Activated naive CD8-positive, alpha-beta T cell treated with anti-CD3 and anti-CD28 coated beads for 36 hours (primary cell): ENCODE measurements at regions not wholly inside any gene's neighbourhood (a gene's known extent, or its start where the extent isn't known, plus 50 kb on each side); places are given as distances from the start of the nearest gene placed in this dataset.

Experiments
- DNase-seq: peaks from one replicate; pipeline ENCODE4 v3.0.0; 2021
- H3K27ac Mint-ChIP-seq: one replicate; pipeline ENCODE4 v1.8.0; 2022; ENCODE audit warnings: mild to moderate bottlenecking, moderate library complexity, mixed read lengths
- H3K27me3 Mint-ChIP-seq: one replicate; pipeline ENCODE4 v1.8.0; 2022; ENCODE audit warnings: mild to moderate bottlenecking, mixed read lengths
- H3K36me3 Mint-ChIP-seq: one replicate; pipeline ENCODE4 v1.8.0; 2021; ENCODE audit warnings: mild to moderate bottlenecking, mixed read lengths
- H3K4me1 Mint-ChIP-seq: one replicate; pipeline ENCODE4 v1.8.0; 2021; ENCODE audit warnings: mixed read lengths
- H3K4me3 Mint-ChIP-seq: one replicate; pipeline ENCODE4 v1.8.0; 2022; ENCODE audit warnings: mild to moderate bottlenecking, moderate library complexity, mixed read lengths
- H3K9me3 Mint-ChIP-seq: one replicate; pipeline ENCODE4 v1.8.0; 2022; ENCODE audit warnings: mixed read lengths

DNA sequence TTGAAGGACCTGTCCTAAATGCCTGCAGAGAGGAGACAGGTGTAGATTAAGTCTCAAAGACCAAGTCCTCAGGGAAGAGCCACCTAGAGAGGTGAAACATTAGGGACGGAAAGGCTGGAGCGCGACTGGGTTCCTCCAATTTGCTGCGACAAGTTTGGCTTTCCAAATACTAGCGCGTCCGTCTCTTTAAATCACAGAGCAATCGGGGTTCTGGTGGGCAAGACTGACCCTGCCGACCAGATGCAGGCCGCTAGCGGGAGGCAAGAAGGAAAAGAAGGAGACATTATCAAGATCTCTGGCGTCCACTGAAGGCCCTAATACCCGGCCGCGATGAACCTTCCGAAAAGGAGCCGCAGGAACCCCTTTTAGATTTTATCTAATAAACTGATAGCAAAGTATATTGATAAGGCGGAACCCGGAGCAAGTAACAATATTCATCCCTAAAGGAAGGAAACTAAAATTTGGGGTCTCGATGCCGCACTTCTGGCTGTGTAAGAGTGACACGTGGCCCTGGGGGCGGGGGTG lies 128.2 kb upstream of the C11orf58 start:
- Mint-ChIP-seq H3K4me1 (peaks cover 29% of the 10 kb centered on the region), H3K36me3 (peaks cover 2% of the 10 kb centered on the region), H3K9me3 (no peaks in the 10 kb centered on the region), H3K27ac (no peak overlapping the region), H3K27me3 (peaks cover 20% of the 10 kb centered on the region), H3K4me3 (no peak overlapping the region)
- DNase-seq = no peak

DNA sequence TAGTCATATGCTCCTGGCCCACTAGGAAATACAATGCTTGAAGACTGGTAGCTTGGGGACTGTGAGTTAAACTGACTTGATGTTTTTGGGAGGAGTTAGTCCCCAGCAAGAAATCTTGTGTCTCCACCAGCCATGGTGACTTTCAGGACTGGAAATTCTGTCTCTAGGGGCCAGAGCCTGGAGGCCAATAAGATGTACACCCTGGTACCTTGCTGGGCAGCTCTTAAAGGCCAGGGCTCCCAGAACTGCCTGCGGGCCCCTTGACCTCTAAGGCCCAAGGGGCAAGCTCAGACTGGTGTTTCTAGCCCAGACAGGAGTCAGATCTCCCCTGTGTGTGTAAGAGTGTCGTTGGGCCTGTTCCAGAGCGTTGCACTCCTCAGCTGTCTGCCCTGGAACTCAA lies 128.7 kb upstream of the C11orf58 start:
- DNase-seq = no peak
- Mint-ChIP-seq H3K4me3 (no peak overlapping the region), H3K4me1 (peaks cover 29% of the 10 kb centered on the region), H3K27ac (no peak overlapping the region), H3K36me3 (peaks cover 2% of the 10 kb centered on the region), H3K9me3 (no peaks in the 10 kb centered on the region), H3K27me3 (peaks cover 20% of the 10 kb centered on the region)

DNA sequence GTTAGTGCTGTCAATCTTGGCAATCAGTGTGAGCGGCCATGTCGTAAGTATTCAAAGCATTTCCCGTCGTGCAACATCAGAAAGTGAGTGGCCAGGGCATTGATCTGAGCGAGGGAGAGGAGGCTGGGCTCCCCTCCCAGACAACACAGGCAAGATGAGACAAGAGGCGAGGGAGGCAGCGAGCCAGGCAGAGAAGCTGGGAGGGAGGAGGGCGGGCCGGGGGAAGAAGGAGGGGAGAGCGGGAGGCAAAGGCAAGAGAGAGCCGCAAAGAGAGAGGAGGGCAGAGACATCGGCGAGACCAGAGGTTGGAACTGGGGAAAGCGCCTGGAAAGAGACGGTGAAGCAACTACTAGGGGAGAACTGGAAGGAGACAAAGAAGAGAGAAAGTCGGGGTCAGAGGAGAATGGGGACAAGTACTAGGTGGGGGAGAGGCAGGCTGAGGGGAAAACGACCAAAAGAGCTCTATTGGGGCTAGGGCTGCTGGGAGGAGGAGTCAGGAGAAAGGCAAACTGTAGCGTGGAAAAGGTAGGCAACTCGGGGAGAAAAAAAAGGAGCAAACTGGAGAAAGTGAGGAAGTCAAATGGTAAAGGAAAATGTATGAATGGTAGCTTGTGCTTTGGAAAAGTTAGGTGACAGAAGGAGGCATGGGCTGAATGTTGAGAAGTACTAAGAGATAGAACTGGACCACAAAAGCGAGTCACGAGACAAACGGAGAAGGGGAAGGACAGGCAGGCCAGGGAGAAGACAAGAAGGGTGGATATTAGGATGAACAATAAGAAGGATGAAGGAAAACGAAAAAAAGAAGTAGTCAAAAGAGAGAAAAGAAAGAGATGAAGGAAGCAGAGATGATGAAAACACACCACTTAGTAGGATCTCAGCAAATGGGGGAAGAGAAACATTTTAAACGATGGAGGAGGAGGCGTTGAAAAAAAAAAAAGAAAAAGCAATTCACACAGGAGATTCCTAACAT lies 130.5 kb upstream of the C11orf58 start:
- Mint-ChIP-seq H3K4me1 (peaks cover 18% of the 10 kb centered on the region), H3K36me3 (peaks cover 2% of the 10 kb centered on the region), H3K27ac (no peak overlapping the region), H3K4me3 (no peak overlapping the region), H3K27me3 (peaks cover 38% of the 10 kb centered on the region), H3K9me3 (no peaks in the 10 kb centered on the region)
- no peak for DNase-seq

DNA sequence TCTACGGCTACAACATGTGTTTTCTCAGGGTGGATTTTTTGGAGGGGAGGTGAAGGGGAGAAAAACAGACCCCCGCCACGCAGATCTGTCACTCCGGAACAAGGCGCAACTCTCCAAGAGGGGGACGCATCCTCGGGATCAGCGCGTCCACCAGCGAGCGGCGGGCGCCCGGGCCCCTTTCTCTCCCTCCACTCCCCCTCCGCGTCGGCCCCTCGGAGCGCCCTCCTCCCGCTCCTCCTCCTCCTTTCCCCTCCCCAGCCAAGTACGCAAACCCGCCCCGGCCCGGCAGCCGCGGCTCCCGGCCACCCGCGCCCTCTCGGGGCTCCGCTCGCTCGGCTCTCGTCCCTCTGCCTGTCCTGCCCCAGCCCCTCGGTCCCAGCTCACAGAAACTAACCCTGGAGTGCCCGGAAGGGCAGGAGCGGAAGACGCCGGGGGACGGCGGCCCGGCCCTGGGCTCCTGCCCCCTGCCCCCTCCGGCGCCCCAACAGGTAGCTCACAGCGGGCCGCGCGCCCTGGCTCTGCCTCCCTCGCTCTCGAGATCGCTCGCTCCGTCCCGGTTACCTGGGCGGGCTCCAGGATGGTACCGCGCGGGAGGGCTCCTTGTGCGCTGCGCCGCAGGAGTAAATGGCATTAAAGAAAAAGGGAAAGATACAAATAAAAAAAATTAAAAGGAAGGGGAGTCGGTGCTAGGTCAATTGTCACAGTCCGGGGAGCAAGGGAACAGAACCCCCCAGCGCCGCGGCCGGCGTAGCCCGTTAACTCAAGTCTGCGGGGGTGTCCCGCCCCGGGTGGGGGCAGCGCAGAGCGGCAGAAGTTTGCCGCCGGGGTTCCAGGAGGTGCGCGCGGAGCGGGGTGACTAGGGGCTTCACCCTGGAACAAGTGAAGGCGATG lies 131.4 kb upstream of the C11orf58 start:
- peak overlapping the region; percentile 75 for H3K4me3 Mint-ChIP-seq
- DNase-seq = no peak
- H3K36me3 Mint-ChIP-seq = peaks cover 2% of the 10 kb centered on the region
- peaks cover 47% of the 10 kb centered on the region for H3K27me3 Mint-ChIP-seq
- H3K27ac Mint-ChIP-seq = no peak overlapping the region
- H3K4me1 Mint-ChIP-seq = peaks cover 14% of the 10 kb centered on the region
- H3K9me3 Mint-ChIP-seq = no peaks in the 10 kb centered on the region

DNA sequence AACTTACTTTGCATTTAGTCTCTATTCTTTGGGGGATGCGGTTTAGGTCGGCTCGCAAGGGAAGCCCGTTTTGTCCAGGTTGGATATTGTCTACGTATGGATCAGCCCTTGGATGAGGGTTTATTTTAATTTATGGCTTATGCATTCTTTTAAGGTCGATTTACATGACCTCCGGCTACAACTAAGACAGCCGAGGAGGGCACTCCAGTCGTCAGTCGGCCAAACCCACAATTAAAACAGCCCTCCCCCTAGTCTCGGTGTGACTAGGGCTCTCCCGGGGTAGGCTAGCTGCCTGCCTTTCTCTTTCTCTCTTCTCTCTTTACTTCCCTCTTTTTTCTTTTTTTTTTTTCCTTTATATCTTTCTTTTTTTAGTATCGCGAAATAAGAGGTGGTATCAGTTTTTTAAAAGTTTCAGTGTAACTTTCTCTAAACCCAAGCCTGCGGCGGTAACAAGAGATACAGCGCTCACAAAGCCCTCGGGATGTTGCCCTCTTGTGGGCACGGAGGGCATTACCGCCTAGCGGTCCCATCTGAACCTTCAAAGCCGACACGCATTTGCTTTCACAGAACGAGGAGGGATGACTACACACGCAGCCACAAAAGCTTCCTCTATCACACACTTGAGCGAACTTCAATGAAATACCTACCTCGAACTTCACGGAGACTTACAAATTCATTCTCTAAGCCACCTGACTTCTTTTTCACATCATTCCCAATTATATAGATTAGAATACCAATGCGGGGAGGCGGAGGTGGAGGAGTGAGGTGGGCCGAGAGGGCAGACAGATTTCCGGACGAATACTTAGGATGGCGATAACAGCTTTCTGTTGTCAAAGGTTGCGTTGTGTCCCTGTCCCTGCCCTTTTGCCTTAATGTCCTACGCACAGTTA lies 132.3 kb upstream of the C11orf58 start:
- Mint-ChIP-seq H3K36me3 (peaks cover 2% of the 10 kb centered on the region), H3K27ac (no peak overlapping the region), H3K4me3 (peak overlapping the region; percentile 75), H3K4me1 (peaks cover 14% of the 10 kb centered on the region), H3K9me3 (no peaks in the 10 kb centered on the region), H3K27me3 (peaks cover 49% of the 10 kb centered on the region)
- peak; percentile 84 for DNase-seq

DNA sequence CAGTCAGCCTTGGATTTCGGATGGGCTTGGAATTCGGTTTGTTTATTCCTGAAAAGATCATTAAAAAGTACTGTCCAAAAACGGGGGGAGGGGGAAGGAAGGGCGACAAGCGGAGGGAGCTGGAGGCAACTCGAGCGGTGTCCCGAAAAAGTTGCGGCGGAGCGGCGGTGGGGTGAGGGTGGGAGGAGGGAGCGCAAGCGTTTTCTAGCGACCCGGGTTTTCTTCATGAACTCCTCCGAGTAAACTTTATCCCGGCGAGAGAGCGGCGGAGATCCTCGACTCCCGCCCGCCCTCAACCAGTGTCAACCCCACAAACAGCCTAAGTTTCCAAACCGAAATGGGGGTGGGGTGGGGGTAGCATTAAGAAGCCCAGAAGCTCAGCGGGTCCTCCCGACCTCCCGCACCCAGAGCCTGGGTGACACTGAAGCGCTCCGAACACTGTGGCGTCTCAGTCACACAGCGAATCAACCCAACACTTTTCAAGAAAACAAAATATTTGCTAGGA lies 133.0 kb upstream of the C11orf58 start:
- Mint-ChIP-seq H3K9me3 (no peaks in the 10 kb centered on the region), H3K36me3 (peaks cover 2% of the 10 kb centered on the region), H3K27me3 (peaks cover 54% of the 10 kb centered on the region), H3K4me1 (peaks cover 14% of the 10 kb centered on the region), H3K27ac (no peak overlapping the region), H3K4me3 (peak overlapping the region; percentile 75)
- no peak for DNase-seq

DNA sequence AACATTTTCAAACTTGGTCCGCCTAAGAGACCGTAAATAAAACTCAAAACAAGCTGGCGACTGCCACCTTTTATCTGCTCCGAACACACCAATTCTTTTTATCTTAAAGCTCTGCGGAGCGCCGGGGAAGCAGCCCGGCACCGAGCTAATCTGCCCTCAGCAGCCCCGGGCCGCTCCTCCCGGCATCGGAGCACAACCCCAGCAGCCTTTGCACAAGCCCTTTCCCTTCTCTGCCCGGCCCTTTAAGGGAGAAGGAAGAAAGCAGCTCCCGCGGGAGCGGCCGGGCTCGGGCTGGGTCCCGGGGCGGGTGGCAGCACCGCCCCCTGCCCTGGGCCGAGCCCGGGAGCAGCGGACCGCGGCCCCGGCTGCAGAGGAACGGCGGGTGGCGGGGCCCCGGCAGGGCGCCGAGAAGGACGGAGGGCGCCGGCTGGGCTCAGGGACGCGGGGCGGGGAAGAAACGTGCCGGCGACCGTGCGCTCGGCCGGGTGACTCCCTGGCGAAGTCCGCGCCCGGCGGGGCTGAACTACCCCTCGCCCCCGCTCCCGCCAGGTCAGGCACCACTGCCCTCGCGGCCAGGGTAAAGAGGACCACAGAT lies 133.6 kb upstream of the C11orf58 start:
- H3K9me3 Mint-ChIP-seq = no peaks in the 10 kb centered on the region
- H3K27ac Mint-ChIP-seq = no peak overlapping the region
- peak overlapping the region; percentile 75 for H3K4me3 Mint-ChIP-seq
- peaks cover 2% of the 10 kb centered on the region for H3K36me3 Mint-ChIP-seq
- H3K4me1 Mint-ChIP-seq = peaks cover 14% of the 10 kb centered on the region
- peaks cover 58% of the 10 kb centered on the region for H3K27me3 Mint-ChIP-seq
- DNase-seq = no peak

DNA sequence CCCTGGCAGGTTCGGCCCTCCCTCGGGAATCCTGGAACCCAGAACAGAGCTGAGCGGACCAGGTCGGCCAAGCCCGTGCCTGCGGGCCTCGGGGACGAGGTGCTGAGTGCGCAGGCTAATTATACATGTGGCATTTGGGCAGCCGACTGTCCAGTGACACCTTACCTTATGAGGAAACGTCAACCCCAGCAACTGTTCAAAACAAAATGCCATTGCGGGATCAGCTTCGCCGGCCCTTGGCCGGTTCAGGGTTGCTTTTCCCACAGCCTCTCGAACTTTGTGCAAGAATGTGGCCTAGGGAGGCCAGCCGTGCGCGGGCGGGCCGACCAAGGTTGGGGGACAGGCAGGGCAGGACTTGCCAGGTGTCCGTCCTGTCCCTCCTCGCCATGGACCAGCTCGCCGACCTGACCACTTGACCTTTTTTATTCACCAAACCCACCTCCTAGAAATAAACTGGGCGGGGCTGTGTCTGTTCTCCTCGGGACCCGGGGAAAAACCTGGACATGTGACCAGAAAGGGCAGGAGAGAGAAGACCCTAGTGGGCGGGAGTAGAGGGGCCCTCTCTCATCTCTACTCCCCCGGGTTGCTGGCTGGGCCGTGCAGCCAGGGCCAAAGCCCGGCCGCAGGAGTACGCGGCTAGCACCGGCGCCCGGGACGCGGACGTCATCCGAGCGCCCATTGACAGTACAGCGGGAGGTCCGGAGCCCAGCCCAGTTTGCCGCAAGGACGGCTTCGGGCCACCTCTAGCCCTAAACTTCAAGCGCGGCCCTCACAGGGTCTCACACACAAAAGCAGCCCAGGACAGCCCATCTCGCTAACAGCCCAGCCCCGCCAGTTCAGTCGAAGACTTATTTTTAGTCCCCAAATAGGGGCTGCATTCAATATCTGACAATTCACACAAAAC lies 134.3 kb upstream of the C11orf58 start:
- Mint-ChIP-seq H3K4me3 (peak overlapping the region; percentile 65), H3K27ac (no peak overlapping the region), H3K9me3 (no peaks in the 10 kb centered on the region)

DNA sequence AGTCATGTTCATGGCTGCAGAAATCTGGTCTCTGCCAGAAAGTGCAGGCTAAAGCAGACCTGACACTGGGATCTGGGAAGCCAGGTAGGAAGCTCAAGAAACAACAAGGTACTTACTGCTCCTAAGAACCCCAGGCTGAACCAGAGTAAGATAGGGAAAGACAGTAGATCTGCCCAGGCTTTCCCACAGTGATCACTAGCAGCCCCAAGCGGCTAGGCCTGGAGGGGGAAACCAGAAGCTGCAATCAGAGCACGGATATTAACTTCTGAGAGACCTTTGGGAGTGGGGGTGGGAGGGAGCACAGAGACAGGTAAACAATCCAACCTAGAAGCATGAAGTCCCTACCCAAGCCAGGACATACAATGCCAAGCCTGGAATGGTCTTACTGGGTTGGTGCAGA lies 135.2 kb upstream of the C11orf58 start:
- Mint-ChIP-seq H3K9me3 (no peaks in the 10 kb centered on the region), H3K4me3 (no peak overlapping the region), H3K27me3 (peaks cover 66% of the 10 kb centered on the region), H3K27ac (no peak overlapping the region), H3K4me1 (peaks cover 14% of the 10 kb centered on the region), H3K36me3 (peaks cover 2% of the 10 kb centered on the region)
- DNase-seq = no peak

More for the DNA sequence above, 134.3 kb upstream of the C11orf58 start:
- Mint-ChIP-seq H3K36me3 (peaks cover 2% of the 10 kb centered on the region), H3K4me1 (peaks cover 14% of the 10 kb centered on the region), H3K27me3 (peaks cover 58% of the 10 kb centered on the region)
- DNase-seq = no peak

DNA sequence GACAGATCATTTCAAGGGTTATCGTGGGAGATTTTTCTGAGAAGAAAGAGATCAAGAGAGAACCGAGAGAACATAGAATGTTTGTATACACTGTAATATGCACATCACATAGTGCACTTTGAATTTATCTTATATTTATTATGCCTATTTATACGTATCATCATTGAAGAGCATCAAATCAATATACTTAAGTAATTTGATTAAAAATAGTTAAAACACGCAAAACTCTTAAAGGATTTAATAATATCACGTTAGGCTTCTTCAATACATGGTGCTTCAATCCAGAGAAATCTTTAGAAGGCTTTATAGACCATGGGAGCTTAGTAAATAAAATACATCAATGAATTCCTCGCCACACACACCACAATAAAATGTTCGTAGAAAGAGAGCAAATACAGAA lies 139.5 kb upstream of the C11orf58 start:
- no peak overlapping the region for H3K27ac Mint-ChIP-seq
- no peaks in the 10 kb centered on the region for H3K36me3 Mint-ChIP-seq
- no peaks in the 10 kb centered on the region for H3K4me1 Mint-ChIP-seq
- H3K4me3 Mint-ChIP-seq = no peak overlapping the region
- no peak for DNase-seq
- peaks cover 49% of the 10 kb centered on the region for H3K27me3 Mint-ChIP-seq
- no peaks in the 10 kb centered on the region for H3K9me3 Mint-ChIP-seq

DNA sequence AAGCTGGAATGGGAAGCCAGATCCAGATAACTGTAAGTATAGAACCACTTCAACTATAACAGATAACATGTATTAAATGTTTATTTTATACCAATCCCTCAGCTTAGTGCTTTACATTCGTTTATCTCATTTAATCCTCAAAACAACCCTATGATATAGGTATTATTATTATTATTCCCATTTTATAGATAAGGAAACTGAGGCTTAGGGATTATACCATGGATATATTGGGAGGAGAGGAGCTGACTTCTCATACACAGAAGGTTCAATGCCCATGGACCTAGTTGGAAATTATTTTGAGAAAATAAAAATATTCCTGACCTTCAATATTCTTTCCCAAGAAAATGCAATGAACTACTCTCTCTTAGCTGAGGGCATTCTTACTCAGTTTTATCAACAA lies 140.4 kb upstream of the C11orf58 start:
- peaks cover 40% of the 10 kb centered on the region for H3K27me3 Mint-ChIP-seq
- H3K9me3 Mint-ChIP-seq = no peaks in the 10 kb centered on the region
- no peak overlapping the region for H3K4me3 Mint-ChIP-seq
- DNase-seq = no peak
- no peak overlapping the region for H3K27ac Mint-ChIP-seq
- no peaks in the 10 kb centered on the region for H3K36me3 Mint-ChIP-seq
- H3K4me1 Mint-ChIP-seq = no peaks in the 10 kb centered on the region

DNA sequence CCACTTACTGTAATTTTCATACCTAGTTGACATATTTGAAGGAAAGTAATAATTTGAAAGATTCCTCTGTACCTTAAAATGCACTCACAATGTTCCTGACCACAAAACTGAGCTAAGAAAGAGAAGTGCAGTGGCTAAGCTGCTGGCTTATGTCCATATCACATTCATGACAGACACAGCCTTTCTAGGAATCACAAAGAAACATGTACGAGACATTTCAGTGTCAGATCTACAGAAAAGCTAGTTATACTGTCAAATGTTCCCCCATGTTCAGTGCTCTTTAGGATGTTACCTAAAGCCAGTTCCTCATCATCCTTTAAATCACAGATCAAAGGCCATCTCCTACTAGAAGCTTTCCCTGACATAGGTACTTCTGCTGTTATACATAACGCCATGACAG lies 142.2 kb upstream of the C11orf58 start:
- Mint-ChIP-seq H3K9me3 (no peaks in the 10 kb centered on the region), H3K36me3 (no peaks in the 10 kb centered on the region), H3K4me1 (no peaks in the 10 kb centered on the region), H3K4me3 (no peak overlapping the region), H3K27ac (no peak overlapping the region), H3K27me3 (peaks cover 28% of the 10 kb centered on the region)
- DNase-seq = no peak

DNA sequence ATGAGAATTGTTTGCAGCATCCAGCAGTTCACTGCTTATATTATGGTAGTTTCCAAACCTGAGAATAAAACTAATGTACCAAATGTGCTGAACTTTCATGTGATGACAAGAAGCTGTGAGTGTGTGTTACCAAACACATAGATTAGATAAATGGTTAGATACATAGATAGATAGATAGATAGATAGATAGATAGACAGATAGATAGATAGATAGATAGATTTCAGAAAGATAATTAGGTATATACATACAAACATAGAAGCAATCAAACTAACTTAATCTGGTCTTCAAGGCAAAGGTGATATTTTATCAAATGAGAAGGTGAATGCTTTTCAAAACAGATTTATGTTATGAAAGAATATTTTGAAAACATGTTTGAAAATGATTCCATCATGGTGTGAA lies 147.3 kb upstream of the C11orf58 start:
- H3K36me3 Mint-ChIP-seq = no peaks in the 10 kb centered on the region

More for the DNA sequence above, 147.3 kb upstream of the C11orf58 start:
- H3K9me3 Mint-ChIP-seq = no peaks in the 10 kb centered on the region
- no peak overlapping the region for H3K27ac Mint-ChIP-seq
- no peak overlapping the region for H3K4me3 Mint-ChIP-seq
- H3K4me1 Mint-ChIP-seq = no peaks in the 10 kb centered on the region
- DNase-seq = no peak
- peaks cover 13% of the 10 kb centered on the region for H3K27me3 Mint-ChIP-seq
